Right lobe of liver (tissue), 4 donors: ENCODE measurements at regions not wholly inside any gene's neighbourhood (a gene's known extent, or its start where the extent isn't known, plus 50 kb on each side); places are given as distances from the start of the nearest gene placed in this dataset.

Experiments used
- POLR2A ChIP-seq: fragments of 450-650 bp; IDR thresholded peaks from one replicate; pipeline ENCODE4 v1.6.1; 2017; ENCODE audit warnings: antibody characterized with exemption, mild to moderate bottlenecking
- TF ChIP-seq, protein P1 (sequence below), 4 donors: fragments of 200-600 bp in 3 of 4; fragments of 450-650 bp in 1 of 4; IDR thresholded peaks; one replicate each; pipeline versions ENCODE4 v1.5.1 to v1.8.0; 2016 to 2022; ENCODE audit warnings: antibody characterized with exemption in 4 of 4, mild to moderate bottlenecking in 2 of 4
- donor health status: DM: no; HTN: no; CAD: no.
- donor health status: DM: no; HTN: no; CAD: no.
- donor health status: DM: no; HTN: yes; CAD: no.

DNA sequence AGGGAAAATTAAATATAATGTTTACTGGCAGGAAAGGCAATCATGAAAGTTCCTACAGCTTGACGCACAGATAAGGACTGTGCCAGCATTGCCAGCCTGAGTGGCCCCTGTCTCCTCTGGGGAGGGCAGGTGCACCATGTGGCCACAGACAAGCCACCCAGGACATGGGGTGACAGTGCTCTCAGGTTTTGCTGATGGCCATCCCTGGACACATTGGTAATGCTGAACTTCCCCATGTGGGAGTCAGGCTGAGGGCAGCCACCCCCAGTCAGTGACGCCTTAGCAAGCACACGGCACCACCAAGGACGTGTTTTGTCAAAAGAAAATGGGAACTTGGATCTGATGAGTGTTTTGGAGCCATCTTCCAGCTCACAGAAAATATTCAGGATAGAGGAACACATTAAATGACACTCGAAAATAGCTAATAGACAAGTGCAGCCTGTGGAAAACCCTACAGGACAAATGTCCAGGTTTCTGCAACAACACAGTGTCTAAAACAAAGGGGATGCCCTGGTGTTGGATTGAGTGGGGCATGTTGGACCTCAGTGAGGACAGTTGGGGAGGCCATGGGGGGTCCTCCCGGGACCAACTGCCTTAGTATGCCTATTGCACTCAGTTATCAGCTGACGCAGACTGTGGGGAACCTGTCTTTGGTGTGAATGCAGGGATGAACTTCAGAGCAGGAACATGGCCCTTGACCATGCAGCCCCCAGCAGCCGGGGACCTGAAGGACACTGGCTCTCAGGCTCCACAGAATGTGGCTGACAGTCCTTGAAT, 1450.5 kb downstream of the BRD1 start:
- TF ChIP-seq, protein P1, sequence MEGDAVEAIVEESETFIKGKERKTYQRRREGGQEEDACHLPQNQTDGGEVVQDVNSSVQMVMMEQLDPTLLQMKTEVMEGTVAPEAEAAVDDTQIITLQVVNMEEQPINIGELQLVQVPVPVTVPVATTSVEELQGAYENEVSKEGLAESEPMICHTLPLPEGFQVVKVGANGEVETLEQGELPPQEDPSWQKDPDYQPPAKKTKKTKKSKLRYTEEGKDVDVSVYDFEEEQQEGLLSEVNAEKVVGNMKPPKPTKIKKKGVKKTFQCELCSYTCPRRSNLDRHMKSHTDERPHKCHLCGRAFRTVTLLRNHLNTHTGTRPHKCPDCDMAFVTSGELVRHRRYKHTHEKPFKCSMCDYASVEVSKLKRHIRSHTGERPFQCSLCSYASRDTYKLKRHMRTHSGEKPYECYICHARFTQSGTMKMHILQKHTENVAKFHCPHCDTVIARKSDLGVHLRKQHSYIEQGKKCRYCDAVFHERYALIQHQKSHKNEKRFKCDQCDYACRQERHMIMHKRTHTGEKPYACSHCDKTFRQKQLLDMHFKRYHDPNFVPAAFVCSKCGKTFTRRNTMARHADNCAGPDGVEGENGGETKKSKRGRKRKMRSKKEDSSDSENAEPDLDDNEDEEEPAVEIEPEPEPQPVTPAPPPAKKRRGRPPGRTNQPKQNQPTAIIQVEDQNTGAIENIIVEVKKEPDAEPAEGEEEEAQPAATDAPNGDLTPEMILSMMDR (IDR thresholded peaks at IDR 0.05), result no peak
- no peak for TF ChIP-seq POLR2A
